GM12875 (cell line): ENCODE measurements at regions not wholly inside any gene's neighbourhood (a gene's known extent, or its start where the extent isn't known, plus 50 kb on each side); places are given as distances from the start of the nearest gene placed in this dataset.

Experiments used
- H3K4me3 ChIP-seq: one replicate; pipeline ENCODE4 v1.5.1; 2011; ENCODE audit warnings: low read depth, low read length, control low read depth
- CTCF ChIP-seq: IDR thresholded peaks from 2 replicates; pipeline ENCODE4 v1.5.1; 2011; ENCODE audit warnings: low read depth, mild to moderate bottlenecking, control low read depth, inconsistent platforms, low read length, moderate library complexity, borderline replicate concordance; ENCODE audit not compliant: insufficient read depth

- no peak overlapping the region for H3K4me3 ChIP-seq
- no peak for TF ChIP-seq CTCF
Measured at GRCh38 chr1:104804147-104804546, 1054.4 kb downstream of the AMY1C start.

GRCh38 chr1:104807590-104807989 lies 1057.9 kb downstream of the AMY1C start:
- H3K4me3 ChIP-seq: no peak overlapping the region
- TF ChIP-seq CTCF: no peak

GRCh38 chr1:104825401-104825800 lies 1075.7 kb downstream of the AMY1C start:
- H3K4me3 ChIP-seq: no peak overlapping the region
- TF ChIP-seq CTCF: no peak

GRCh38 chr1:104830534-104830933 lies 1080.8 kb downstream of the AMY1C start:
- no peak overlapping the region for H3K4me3 ChIP-seq
- no peak for TF ChIP-seq CTCF

- H3K4me3 ChIP-seq: no peak overlapping the region
- no peak for TF ChIP-seq CTCF
Measured at GRCh38 chr1:104852151-104852550, 1102.5 kb downstream of the AMY1C start.

GRCh38 chr1:104853276-104853675 lies 1103.6 kb downstream of the AMY1C start:
- TF ChIP-seq CTCF: no peak
- no peak overlapping the region for H3K4me3 ChIP-seq

- no peak overlapping the region for H3K4me3 ChIP-seq
- no peak for TF ChIP-seq CTCF
Measured at GRCh38 chr1:104854529-104854928, 1104.8 kb downstream of the AMY1C start.
